OCI-LY3 (cell line): ENCODE measurements at regions not wholly inside any gene's neighbourhood (a gene's known extent, or its start where the extent isn't known, plus 50 kb on each side); places are given as distances from the start of the nearest gene placed in this dataset.

ENCODE experiments used
- H2AFZ ChIP-seq: fragments of 200-600, 300-600 bp; shearing (Covaris generic); 2 replicates; pipeline ENCODE4 v1.6.0; 2014; ENCODE audit warnings: antibody characterized with exemption, low read depth, low read length
- H3K27ac ChIP-seq: fragments of 200-600, 300-600 bp; sonication (generic); 2 replicates; pipeline ENCODE4 v1.5.1; 2014; ENCODE audit warnings: mild to moderate bottlenecking, low read length, moderate library complexity, mixed read lengths
- H3K27me3 ChIP-seq: fragments of 200-600, 300-600 bp; sonication (generic); 2 replicates; pipeline ENCODE4 v1.6.1; 2014; ENCODE audit warnings: low read depth, low read length, mixed read lengths
- H3K36me3 ChIP-seq: fragments of 200-600, 300-600 bp; sonication (generic); replicated peaks from 2 replicates; pipeline ENCODE3; 2014; ENCODE audit warnings: low read depth, low read length, mixed read lengths
- H3K4me1 ChIP-seq: fragments of 300-600, 200-600 bp; sonication (generic); 2 replicates; pipeline ENCODE4 v1.6.1; 2014; ENCODE audit warnings: low read length, mixed read lengths
- H3K4me2 ChIP-seq: fragments of 200-600, 300-600 bp; sonication (generic); 2 replicates; pipeline ENCODE4 v1.6.1; 2014; ENCODE audit warnings: low read length, mixed read lengths
- H3K4me3 ChIP-seq: fragments of 300-600, 200-600 bp; sonication (generic); 2 replicates; pipeline ENCODE4 v1.5.1; 2014; ENCODE audit warnings: antibody characterized with exemption, mild to moderate bottlenecking, low read length, moderate library complexity
- H3K79me2 ChIP-seq: fragments of 300-600, 200-600 bp; shearing (Covaris generic); 2 replicates; pipeline ENCODE4 v1.6.1; 2014; ENCODE audit warnings: mild to moderate bottlenecking, low read length, mixed read lengths
- H3K9ac ChIP-seq: fragments of 300-600, 200-600 bp; shearing (Covaris generic); 2 replicates; pipeline ENCODE4 v1.6.0; 2014; ENCODE audit warnings: mild to moderate bottlenecking, low read length, moderate library complexity
- H3K9me3 ChIP-seq: fragments of 200-600, 300-600 bp; shearing (Covaris generic); 2 replicates; pipeline ENCODE4 v1.6.1; 2014; ENCODE audit warnings: low read length, mixed read lengths; ENCODE audit not compliant: insufficient read depth
- H4K20me1 ChIP-seq: fragments of 200-600, 300-600 bp; sonication (generic); 2 replicates; pipeline ENCODE4 v1.6.1; 2016; ENCODE audit warnings: low read length, mixed read lengths; ENCODE audit not compliant: insufficient read depth
- EZH2phosphoT487 ChIP-seq: fragments of 200-600 bp; shearing (Covaris generic); IDR thresholded peaks from 2 replicates; pipeline ENCODE4 v1.6.1; 2018; ENCODE audit warnings: antibody characterized with exemption, mixed run types, low read depth
- TF ChIP-seq, protein P1 (sequence below): fragments of 200-600, 300-600 bp; sonication (generic); IDR thresholded peaks from 2 replicates; pipeline ENCODE4 v1.5.1; 2014; ENCODE audit warnings: antibody characterized with exemption, low read length, low read depth

DNA sequence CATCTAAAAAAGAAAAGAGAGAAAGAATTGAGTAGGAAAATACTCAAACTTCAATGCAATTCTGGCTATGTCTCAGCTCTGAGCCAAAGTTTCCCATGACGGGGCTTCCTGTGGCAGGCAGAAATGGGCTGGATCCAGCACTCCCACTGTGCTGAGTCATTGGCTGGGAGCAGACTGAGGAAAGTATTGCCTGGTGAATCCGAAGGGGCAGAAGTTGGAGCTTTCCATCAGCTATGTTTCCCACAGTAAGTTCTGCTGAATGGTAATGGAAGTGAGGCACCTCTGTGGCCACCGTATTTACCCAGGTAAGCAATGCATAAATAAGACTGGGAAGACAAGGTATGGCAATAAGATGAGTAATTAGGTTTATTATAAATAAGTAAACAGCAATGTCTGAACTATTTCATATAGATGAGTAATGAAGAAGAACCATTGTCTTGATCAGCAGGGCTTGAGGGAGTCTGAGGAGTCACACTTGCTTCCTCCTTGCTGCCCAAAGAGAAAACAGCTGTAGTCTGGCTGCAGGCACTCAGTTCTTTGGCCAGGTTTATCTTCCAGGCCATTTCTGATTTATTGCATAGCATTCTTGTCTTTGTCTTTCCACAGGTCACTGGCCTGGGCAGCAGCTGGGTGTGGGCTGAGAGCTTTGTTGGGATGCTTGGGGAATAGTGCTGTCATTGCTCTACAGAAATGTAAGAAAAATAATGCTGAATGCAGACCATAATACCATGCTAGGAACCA is 255.3 kb downstream of the DNAJB9 start:
- TF ChIP-seq, protein P1, sequence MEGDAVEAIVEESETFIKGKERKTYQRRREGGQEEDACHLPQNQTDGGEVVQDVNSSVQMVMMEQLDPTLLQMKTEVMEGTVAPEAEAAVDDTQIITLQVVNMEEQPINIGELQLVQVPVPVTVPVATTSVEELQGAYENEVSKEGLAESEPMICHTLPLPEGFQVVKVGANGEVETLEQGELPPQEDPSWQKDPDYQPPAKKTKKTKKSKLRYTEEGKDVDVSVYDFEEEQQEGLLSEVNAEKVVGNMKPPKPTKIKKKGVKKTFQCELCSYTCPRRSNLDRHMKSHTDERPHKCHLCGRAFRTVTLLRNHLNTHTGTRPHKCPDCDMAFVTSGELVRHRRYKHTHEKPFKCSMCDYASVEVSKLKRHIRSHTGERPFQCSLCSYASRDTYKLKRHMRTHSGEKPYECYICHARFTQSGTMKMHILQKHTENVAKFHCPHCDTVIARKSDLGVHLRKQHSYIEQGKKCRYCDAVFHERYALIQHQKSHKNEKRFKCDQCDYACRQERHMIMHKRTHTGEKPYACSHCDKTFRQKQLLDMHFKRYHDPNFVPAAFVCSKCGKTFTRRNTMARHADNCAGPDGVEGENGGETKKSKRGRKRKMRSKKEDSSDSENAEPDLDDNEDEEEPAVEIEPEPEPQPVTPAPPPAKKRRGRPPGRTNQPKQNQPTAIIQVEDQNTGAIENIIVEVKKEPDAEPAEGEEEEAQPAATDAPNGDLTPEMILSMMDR = no peak
- TF ChIP-seq EZH2phosphoT487 = no peak
- no peak overlapping the region for H3K4me2 ChIP-seq
- H3K79me2 ChIP-seq = no peaks in the 10 kb centered on the region
- no peak overlapping the region for H3K27ac ChIP-seq
- H3K9me3 ChIP-seq = no peaks in the 10 kb centered on the region
- H3K4me3 ChIP-seq = no peak overlapping the region
- H3K9ac ChIP-seq = no peak overlapping the region
- H2AFZ ChIP-seq = no peak overlapping the region
- no peaks in the 10 kb centered on the region for H3K36me3 ChIP-seq
- H4K20me1 ChIP-seq = no peaks in the 10 kb centered on the region
- H3K27me3 ChIP-seq = no peaks in the 10 kb centered on the region
- no peaks in the 10 kb centered on the region for H3K4me1 ChIP-seq

- Histone ChIP-seq H3K4me1 (no peaks in the 10 kb centered on the region), H4K20me1 (no peaks in the 10 kb centered on the region)
These were observed 255.9 kb downstream of the DNAJB9 start for GRCh38 chr7:108825581-108825909.

DNA sequence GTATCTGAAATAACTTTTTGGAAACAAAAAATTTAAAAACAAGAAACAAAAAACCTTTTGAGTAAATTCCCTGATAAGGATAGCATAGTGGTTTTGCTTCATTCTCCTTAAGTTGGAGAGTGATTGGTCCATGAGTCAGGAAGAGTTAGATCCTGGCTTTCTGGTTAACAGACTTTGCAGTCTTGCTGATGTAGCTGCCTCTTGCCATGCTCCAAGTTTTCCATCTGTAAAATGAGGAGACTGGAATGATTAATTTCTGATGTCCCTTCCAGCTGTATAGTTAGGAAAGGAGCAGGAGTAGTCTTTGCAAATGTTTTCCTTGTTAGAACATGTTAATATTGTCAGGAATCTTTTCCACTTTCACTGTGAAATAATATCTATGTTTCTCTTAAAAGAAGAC is 266.6 kb downstream of the DNAJB9 start:
- Histone ChIP-seq H2AFZ (no peak overlapping the region), H3K36me3 (no peaks in the 10 kb centered on the region), H4K20me1 (no peaks in the 10 kb centered on the region), H3K4me3 (no peak overlapping the region), H3K79me2 (no peaks in the 10 kb centered on the region), H3K27me3 (no peaks in the 10 kb centered on the region), H3K4me2 (no peak overlapping the region), H3K27ac (no peak overlapping the region), H3K4me1 (peaks cover 6% of the 10 kb centered on the region), H3K9ac (no peak overlapping the region), H3K9me3 (no peaks in the 10 kb centered on the region)
- TF ChIP-seq, protein P1 = no peak
- no peak for TF ChIP-seq EZH2phosphoT487

More at GRCh38 chr7:108825581-108825909, 255.9 kb downstream of the DNAJB9 start:
- Histone ChIP-seq H3K9me3 (no peaks in the 10 kb centered on the region), H3K36me3 (no peaks in the 10 kb centered on the region), H3K9ac (no peak overlapping the region), H3K27me3 (no peaks in the 10 kb centered on the region), H3K79me2 (no peaks in the 10 kb centered on the region), H3K4me2 (no peak overlapping the region), H3K4me3 (no peak overlapping the region), H2AFZ (no peak overlapping the region), H3K27ac (no peak overlapping the region)
- TF ChIP-seq, protein P1 = no peak
- no peak for TF ChIP-seq EZH2phosphoT487

GRCh38 chr7:108838198-108838597 is 268.5 kb downstream of the DNAJB9 start:
- Histone ChIP-seq H3K4me3 (no peak overlapping the region), H3K79me2 (no peaks in the 10 kb centered on the region), H3K4me2 (no peak overlapping the region), H3K27ac (no peak overlapping the region), H3K9ac (no peak overlapping the region), H3K36me3 (no peaks in the 10 kb centered on the region), H3K4me1 (no peaks in the 10 kb centered on the region), H2AFZ (no peak overlapping the region), H3K9me3 (no peaks in the 10 kb centered on the region), H3K27me3 (no peaks in the 10 kb centered on the region), H4K20me1 (no peaks in the 10 kb centered on the region)
- TF ChIP-seq, protein P1 = no peak
- no peak for TF ChIP-seq EZH2phosphoT487
